BJ (cell line): ENCODE measurements at regions not wholly inside any gene's neighbourhood (a gene's known extent, or its start where the extent isn't known, plus 50 kb on each side); places are given as distances from the start of the nearest gene placed in this dataset.

ENCODE experiments used
- CTCF ChIA-PET: fragments of 350-600 bp; formaldehyde crosslinking; extraction: SDS; loops from one replicate; lab custom pipeline; 2021; ENCODE audit warnings: antibody characterized with exemption, inconsistent platforms; lab: Yijun Ruan, JAX
- POLR2A ChIA-PET: fragments of 300-600 bp; sonication (Branson Sonifier 250); formaldehyde crosslinking; extraction: SDS; loops from one replicate; lab custom pipeline; 2021; ENCODE audit warnings: antibody characterized with exemption; lab: Charles Lee
- DNase-seq: peaks from one replicate; pipeline ENCODE4 v3.0.0-alpha.2; 2011; ENCODE audit warnings: low read depth
- H3K27me3 ChIP-seq: 2 replicates; pipeline ENCODE4 v1.6.0; 2011; ENCODE audit warnings: low read length; ENCODE audit not compliant: control insufficient read depth, insufficient read depth
- H3K36me3 ChIP-seq: 2 replicates; pipeline ENCODE4 v1.5.1; 2011; ENCODE audit warnings: low read length; ENCODE audit not compliant: control insufficient read depth, insufficient read depth
- H3K4me3 ChIP-seq: 2 replicates; pipeline ENCODE4 v1.5.1; 2011; ENCODE audit warnings: low read depth, mild to moderate bottlenecking, control low read depth, low read length
- TF ChIP-seq, protein P1 (sequence below): IDR thresholded peaks from 2 replicates; pipeline ENCODE4 v1.5.1; 2011; ENCODE audit warnings: low read depth, mild to moderate bottlenecking, control low read depth, inconsistent platforms, low read length, moderate library complexity; ENCODE audit not compliant: insufficient read depth

DNA sequence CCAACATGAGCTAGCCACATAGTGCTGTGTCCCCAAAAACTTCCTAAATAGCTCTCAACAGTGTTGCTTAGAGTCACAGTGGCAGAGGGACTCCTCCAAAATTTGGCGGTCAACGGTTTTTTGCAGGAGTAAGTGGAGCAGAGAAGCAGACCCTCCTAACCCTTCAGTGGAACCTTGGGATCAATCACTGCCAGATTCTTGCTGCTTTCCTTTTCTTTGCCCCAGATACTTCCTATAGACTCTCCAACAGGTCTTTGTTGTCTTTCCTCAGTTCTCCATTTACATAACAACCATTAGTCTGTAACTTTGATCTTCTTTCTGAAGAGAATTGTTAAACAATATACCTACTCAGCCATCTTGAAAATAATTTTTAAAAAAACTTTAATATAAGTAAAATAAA, 556.1 kb downstream of the BRINP3 start:
- TF ChIP-seq, protein P1, sequence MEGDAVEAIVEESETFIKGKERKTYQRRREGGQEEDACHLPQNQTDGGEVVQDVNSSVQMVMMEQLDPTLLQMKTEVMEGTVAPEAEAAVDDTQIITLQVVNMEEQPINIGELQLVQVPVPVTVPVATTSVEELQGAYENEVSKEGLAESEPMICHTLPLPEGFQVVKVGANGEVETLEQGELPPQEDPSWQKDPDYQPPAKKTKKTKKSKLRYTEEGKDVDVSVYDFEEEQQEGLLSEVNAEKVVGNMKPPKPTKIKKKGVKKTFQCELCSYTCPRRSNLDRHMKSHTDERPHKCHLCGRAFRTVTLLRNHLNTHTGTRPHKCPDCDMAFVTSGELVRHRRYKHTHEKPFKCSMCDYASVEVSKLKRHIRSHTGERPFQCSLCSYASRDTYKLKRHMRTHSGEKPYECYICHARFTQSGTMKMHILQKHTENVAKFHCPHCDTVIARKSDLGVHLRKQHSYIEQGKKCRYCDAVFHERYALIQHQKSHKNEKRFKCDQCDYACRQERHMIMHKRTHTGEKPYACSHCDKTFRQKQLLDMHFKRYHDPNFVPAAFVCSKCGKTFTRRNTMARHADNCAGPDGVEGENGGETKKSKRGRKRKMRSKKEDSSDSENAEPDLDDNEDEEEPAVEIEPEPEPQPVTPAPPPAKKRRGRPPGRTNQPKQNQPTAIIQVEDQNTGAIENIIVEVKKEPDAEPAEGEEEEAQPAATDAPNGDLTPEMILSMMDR: no peak
- no peaks in the 10 kb centered on the region for H3K27me3 ChIP-seq
- ChIA-PET POLR2A (no interaction called here), CTCF (no interaction called here)
- H3K36me3 ChIP-seq: no peaks in the 10 kb centered on the region
- H3K4me3 ChIP-seq: no peak overlapping the region
- DNase-seq: no peak

DNA sequence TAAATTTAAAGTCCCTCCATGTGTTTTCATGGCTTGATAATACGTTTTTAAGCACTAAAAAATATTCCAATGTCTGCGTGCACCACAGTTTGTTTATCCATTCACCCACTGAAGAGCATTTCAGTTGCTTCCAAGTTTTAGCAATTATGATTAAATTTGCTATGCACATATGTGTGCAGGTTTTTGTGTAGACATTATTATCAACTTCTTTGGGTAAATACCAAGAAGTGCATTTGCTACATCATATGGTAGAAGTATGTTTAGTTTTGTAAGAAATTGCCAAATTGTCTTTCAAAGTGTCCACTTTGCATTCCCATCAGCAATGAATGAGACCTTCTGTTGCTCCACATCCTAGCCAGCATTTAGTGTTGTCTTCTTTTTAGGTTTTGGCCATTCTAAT, 550.0 kb downstream of the BRINP3 start:
- H3K4me3 ChIP-seq: no peak overlapping the region
- POLR2A ChIA-PET: no interaction called here
- no peak for DNase-seq
- CTCF ChIA-PET: no interaction called here
- TF ChIP-seq, protein P1: no peak
- H3K27me3 ChIP-seq: no peaks in the 10 kb centered on the region
- no peaks in the 10 kb centered on the region for H3K36me3 ChIP-seq

DNA sequence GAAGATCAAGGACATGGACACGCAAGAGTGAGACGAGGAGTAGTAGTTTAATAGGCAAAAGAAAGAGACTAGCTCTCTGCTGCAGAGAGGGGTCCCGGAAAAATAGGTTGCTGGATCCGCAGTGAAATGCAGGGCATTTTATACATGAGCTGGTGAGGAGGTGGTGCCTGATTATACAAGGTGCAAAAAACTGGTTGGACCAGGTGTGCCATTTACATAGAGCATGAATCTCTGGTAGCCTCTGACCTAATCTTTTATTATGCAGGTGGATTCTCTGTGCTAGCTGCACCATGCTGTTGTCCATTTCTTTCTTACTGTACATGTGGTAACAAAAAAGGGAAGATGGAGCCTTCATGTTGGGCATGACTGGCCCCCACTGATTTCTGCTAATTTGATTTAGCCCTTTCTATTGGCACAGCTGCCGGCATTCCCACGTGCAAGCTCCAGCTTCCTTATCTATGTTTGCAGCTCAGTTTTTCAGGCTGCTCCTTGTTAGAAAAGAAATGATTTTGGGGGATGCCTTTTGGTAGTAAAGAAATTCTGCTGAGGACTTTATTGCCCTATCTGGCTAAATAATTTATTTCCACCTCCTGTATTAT, 548.1 kb downstream of the BRINP3 start:
- POLR2A ChIA-PET: no interaction called here
- DNase-seq: no peak
- H3K27me3 ChIP-seq: no peaks in the 10 kb centered on the region
- CTCF ChIA-PET: no interaction called here
- TF ChIP-seq, protein P1: no peak
- no peak overlapping the region for H3K4me3 ChIP-seq
- H3K36me3 ChIP-seq: no peaks in the 10 kb centered on the region

DNA sequence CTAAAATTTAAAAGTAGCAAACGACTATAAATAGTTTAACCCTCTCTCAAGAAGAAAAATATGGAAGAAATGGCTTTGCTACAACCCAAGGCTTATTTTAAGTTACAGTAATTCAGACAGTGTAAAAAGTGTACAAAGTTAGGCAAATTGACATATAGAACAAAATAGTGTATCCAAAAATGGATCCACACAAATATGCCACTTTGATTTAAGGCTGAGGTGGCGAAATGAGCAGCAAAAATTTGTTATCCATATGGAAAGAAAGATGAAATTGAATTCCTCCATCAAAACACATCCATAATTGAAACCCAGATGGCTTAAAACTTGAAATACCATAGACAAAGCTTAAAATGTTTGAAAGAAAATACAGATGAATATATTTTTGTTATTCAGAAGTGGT, 540.8 kb downstream of the BRINP3 start:
- Histone ChIP-seq H3K27me3 (no peaks in the 10 kb centered on the region), H3K36me3 (no peaks in the 10 kb centered on the region), H3K4me3 (no peak overlapping the region)
- ChIA-PET CTCF (no interaction called here), POLR2A (no interaction called here)
- DNase-seq: no peak
- TF ChIP-seq, protein P1: no peak

DNA sequence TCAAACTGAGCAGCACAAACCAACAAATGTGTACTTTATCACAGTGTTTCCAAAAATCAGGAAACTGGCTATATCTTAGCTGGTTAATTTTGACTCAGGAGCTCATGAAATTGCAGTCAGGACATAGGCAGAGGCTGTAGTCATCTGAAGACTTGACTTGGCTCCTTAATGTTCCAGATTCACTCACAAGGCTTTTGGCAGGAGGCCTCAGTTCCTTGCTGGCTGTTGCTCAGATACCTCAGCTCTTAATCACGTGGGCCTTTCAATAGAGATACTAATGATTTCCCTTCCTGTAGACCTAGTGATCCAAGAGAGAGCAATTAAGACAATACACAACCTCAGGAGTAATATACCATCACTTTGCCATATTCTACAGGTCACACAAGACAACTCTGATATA, 537.7 kb downstream of the BRINP3 start:
- no peak for DNase-seq
- TF ChIP-seq, protein P1: no peak
- no peak overlapping the region for H3K4me3 ChIP-seq
- CTCF ChIA-PET: no interaction called here
- no peaks in the 10 kb centered on the region for H3K36me3 ChIP-seq
- no peaks in the 10 kb centered on the region for H3K27me3 ChIP-seq
- POLR2A ChIA-PET: no interaction called here
